ENCODE measurements at regions not wholly inside any gene's neighbourhood (a gene's known extent, or its start where the extent isn't known, plus 50 kb on each side); places are given as distances from the start of the nearest gene placed in this dataset.

- TF ChIP-seq CTCF (IDR thresholded peaks at IDR 0.05; ENCODE audit: insufficient read depth, low read length, poor library complexity, severe bottlenecking) = no peak
- no peak for TF ChIP-seq EZH2phosphoT487 (conservative IDR thresholded peaks at IDR 0.05; ENCODE audit: low read length)
Measured at GRCh38 chr12:47367912-47368537, 288.3 kb upstream of the AMIGO2 start.
